HepG2 (cell line): ENCODE measurements at regions not wholly inside any gene's neighbourhood (a gene's known extent, or its start where the extent isn't known, plus 50 kb on each side); places are given as distances from the start of the nearest gene placed in this dataset.

Experiments used
- ATAC-seq: fragments of 200-7000 bp; cut with Tn5 transposase; 3 replicates; pipeline ENCODE4 v1.9.1; 2020; ENCODE audit warnings: mild to moderate bottlenecking, moderate library complexity
- BruUV-seq: library from RNA; stranded (reverse); fragments of 400-500 nt; replicated peaks from 2 replicates; lab custom pipeline; 2021; lab: Mats Ljungman, UMichigan
- CTCF ChIA-PET: fragments of 300-600 bp; formaldehyde crosslinking; extraction: SDS; loops from one replicate; lab custom pipeline; 2021; ENCODE audit warnings: low total read pairs, inconsistent platforms, low intra/inter-chr PET ratio; lab: Yijun Ruan, JAX
- POLR2A ChIA-PET: fragments of 350-600 bp; sonication (Branson Sonifier 250); formaldehyde crosslinking; loops from one replicate; lab custom pipeline; 2020; ENCODE audit warnings: antibody characterized with exemption, inconsistent platforms; lab: Yijun Ruan, JAX
- DNase-seq: peaks from one replicate; pipeline ENCODE4 v3.0.0-alpha.2; 2015; ENCODE audit warnings: low spot score
- FAIRE-seq: peaks from 3 replicates; lab custom pipeline; 2011; peaks lifted over from hg19 to GRCh38; lab: Jason Lieb, UNC
- H2AFZ ChIP-seq: one replicate; pipeline ENCODE4 v1.6.1; 2011; ENCODE audit warnings: low read length, inconsistent platforms
- H3K27ac ChIP-seq: fragments of 300-600 bp; 3 replicates; pipeline ENCODE4 v1.8.0; 2011; ENCODE audit warnings: mixed run types, mild to moderate bottlenecking, mixed read lengths, low read length, inconsistent platforms; ENCODE audit not compliant: insufficient read depth; ENCODE audit errors: extremely low read length
- H3K27me3 ChIP-seq, 2 experiments: fragments of 200-600 bp in 1 of 2; 2 replicates in 1 of 2; 3 replicates in 1 of 2; pipeline versions ENCODE4 v1.6.0 to v1.8.0; 2011; ENCODE audit warnings: low read length in 2 of 2, mild to moderate bottlenecking in 2 of 2, moderate library complexity in 2 of 2, inconsistent platforms in 1 of 2; ENCODE audit not compliant: insufficient read depth in 2 of 2, control insufficient read depth in 1 of 2
- H3K36me3 ChIP-seq, 2 experiments: fragments of 200-600 bp in 1 of 2; replicated peaks in 1 of 2; 2 replicates in 1 of 2; 3 replicates in 1 of 2; pipeline versions ENCODE4 v1.5.1 to v1.8.0; 2011; ENCODE audit warnings: low read length in 2 of 2, inconsistent platforms in 1 of 2; ENCODE audit not compliant: insufficient read depth in 2 of 2, control insufficient read depth in 1 of 2
- H3K4me1 ChIP-seq: 2 replicates; pipeline ENCODE4 v1.5.1; 2012; ENCODE audit warnings: low read length, inconsistent platforms; ENCODE audit not compliant: insufficient read depth
- H3K4me2 ChIP-seq: 2 replicates; pipeline ENCODE4 v1.6.0; 2011; ENCODE audit warnings: low read depth, low read length, inconsistent platforms
- H3K4me3 ChIP-seq, 3 experiments: fragments of 200-600 bp in 1 of 3; sonication (generic), shearing (Covaris generic) in 1 of 3; replicated peaks in 1 of 3; 2 replicates each; pipeline ENCODE4 v1.5.1; 2011 to 2016; ENCODE audit warnings: low read length in 3 of 3, inconsistent platforms in 2 of 3, low read depth in 2 of 3, mild to moderate bottlenecking in 2 of 3, control low read depth in 1 of 3, mixed read lengths in 1 of 3; ENCODE audit not compliant: insufficient read depth in 1 of 3
- H3K79me2 ChIP-seq: one replicate; pipeline ENCODE4 v1.6.1; 2011; ENCODE audit warnings: low read length, inconsistent platforms; ENCODE audit not compliant: insufficient read depth
- H3K9ac ChIP-seq: 2 replicates; pipeline ENCODE4 v1.6.0; 2011; ENCODE audit warnings: mild to moderate bottlenecking, low read depth, low read length, inconsistent platforms; ENCODE audit not compliant: insufficient read depth
- H3K9me3 ChIP-seq: 2 replicates; pipeline ENCODE4 v1.5.1; 2012; ENCODE audit warnings: mild to moderate bottlenecking, low read length
- H4K20me1 ChIP-seq: 2 replicates; pipeline ENCODE4 v1.6.0; 2011; ENCODE audit warnings: inconsistent platforms, mild to moderate bottlenecking, low read length, moderate library complexity; ENCODE audit not compliant: insufficient read depth
- ARHGAP35 ChIP-seq: sonication (generic); formaldehyde crosslinking; IDR thresholded peaks from 2 replicates; pipeline ENCODE4 v1.9.0; 2022; ENCODE audit warnings: mild to moderate bottlenecking, inconsistent platforms, moderate library complexity, missing genetic modification reagents, borderline replicate concordance
- DR1 ChIP-seq: sonication (generic); formaldehyde crosslinking; IDR thresholded peaks from 2 replicates; pipeline ENCODE4 v1.8.0; 2021; ENCODE audit warnings: mild to moderate bottlenecking, missing genetic modification reagents, inconsistent platforms
- NFKBIZ ChIP-seq: IDR thresholded peaks from 2 replicates; pipeline ENCODE4 v1.6.1; 2018; ENCODE audit warnings: missing genetic modification reagents, missing compliant biosample characterization
- SUZ12 ChIP-seq: fragments of 150-350 bp; IDR thresholded peaks from 2 replicates; pipeline ENCODE4 v1.6.1; 2014; ENCODE audit warnings: low read depth, low read length
- ZNF205 ChIP-seq: IDR thresholded peaks from 2 replicates; pipeline ENCODE4 v1.6.1; 2018; ENCODE audit warnings: missing biosample characterization, missing genetic modification reagents
- ZNF44 ChIP-seq: sonication (generic); formaldehyde crosslinking; IDR thresholded peaks from 2 replicates; pipeline ENCODE4 v1.5.1; 2020; ENCODE audit warnings: mild to moderate bottlenecking, missing genetic modification reagents
- WGBS: methylation state at CpG from one replicate; pipeline ENCODE4 v1.1.6; 2017; ENCODE audit warnings: low lambda C conversion rate; 5-methylcytosine and 5-hydroxymethylcytosine counted together
- in situ Hi-C: cut with HindIII; loops from 2 replicates; pipeline ENCODE4 v1.10.0; 2017; ENCODE audit warnings: low pct_unique_long_range_greater_than_20kb; ENCODE audit not compliant: extremely low pct_ligation_motif_present
- intact Hi-C: fragments of 100-400 bp; cut with micrococcal nuclease; formaldehyde crosslinking; loops from one replicate; pipeline ENCODE4 v1.10.0; 2022; ENCODE audit not compliant: unreplicated experiment
- TF ChIP-seq, protein P1 (sequence below): sonication (generic); formaldehyde crosslinking; IDR thresholded peaks from 2 replicates; pipeline ENCODE4 v1.8.1; 2023; ENCODE audit warnings: missing genetic modification reagents, mild to moderate bottlenecking, borderline replicate concordance
- TF ChIP-seq, protein P2 (sequence below): sonication (generic); formaldehyde crosslinking; IDR thresholded peaks from 2 replicates; pipeline ENCODE4 v1.4.0; 2020; ENCODE audit warnings: missing genetic modification reagents, mild to moderate bottlenecking, borderline replicate concordance
- TF ChIP-seq, protein P3 (sequence below): sonication (generic); formaldehyde crosslinking; IDR thresholded peaks from 2 replicates; pipeline ENCODE4 v1.4.0; 2020; ENCODE audit warnings: mild to moderate bottlenecking, missing genetic modification reagents
- TF ChIP-seq, protein P4 (sequence below): sonication (generic); formaldehyde crosslinking; IDR thresholded peaks from 2 replicates; pipeline ENCODE4 v1.5.1; 2020; ENCODE audit warnings: mild to moderate bottlenecking, moderate library complexity, missing genetic modification reagents
- TF ChIP-seq, protein P5 (sequence below): sonication (generic); formaldehyde crosslinking; IDR thresholded peaks from 2 replicates; pipeline ENCODE4 v1.8.0; 2022; ENCODE audit warnings: missing genetic modification reagents, mild to moderate bottlenecking, inconsistent platforms, borderline replicate concordance
- TF ChIP-seq, protein P6 (sequence below): sonication (generic); formaldehyde crosslinking; IDR thresholded peaks from 2 replicates; pipeline ENCODE4 v1.8.1; 2022; ENCODE audit warnings: low read depth, mild to moderate bottlenecking, missing genetic modification reagents
- TF ChIP-seq, protein P7 (sequence below): sonication (generic); formaldehyde crosslinking; IDR thresholded peaks from 2 replicates; pipeline ENCODE4 v1.5.0; 2020; ENCODE audit warnings: missing genetic modification reagents

DNA sequence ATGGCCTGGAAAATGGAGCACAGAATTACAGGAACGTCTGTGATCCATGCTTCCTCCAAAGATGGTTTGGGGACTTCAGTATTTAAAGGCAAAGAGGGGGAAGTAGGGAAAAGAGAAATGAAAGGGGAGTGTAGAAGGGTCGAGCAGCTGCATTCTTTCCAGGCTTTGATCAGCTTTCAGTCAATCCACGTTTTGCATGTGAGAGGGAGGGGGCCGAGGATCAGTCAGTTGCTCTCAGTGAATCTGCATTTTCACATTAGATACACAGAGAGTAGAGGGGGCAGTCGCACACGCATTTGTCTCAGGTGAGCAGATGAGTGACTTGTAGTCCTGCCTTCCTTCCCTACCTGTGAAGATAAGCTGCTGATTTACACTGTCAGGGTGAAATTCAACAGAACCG is 78.8 kb downstream of the FOXF2 start:
- ATAC-seq = no peak
- WGBS = 12% methylated on average over 7 of the region's 7 CpGs
- no peak for DNase-seq
- Histone ChIP-seq H3K27ac (no peak overlapping the region), H3K36me3 (no peaks in the 10 kb centered on the region), H3K4me1 (no peaks in the 10 kb centered on the region), H3K4me2 (no peak overlapping the region), H3K79me2 (no peaks in the 10 kb centered on the region), H2AFZ (no peak overlapping the region), H3K9ac (no peak overlapping the region), H4K20me1 (no peaks in the 10 kb centered on the region), H3K9me3 (no peaks in the 10 kb centered on the region), H3K4me3 (no peak overlapping the region), H3K27me3 (peaks cover 0 to 38% of the 10 kb centered on the region in 2 experiments; a peak in 4 of 5 replicates)
- BruUV-seq = no TSS peak
- in situ Hi-C loops (no loop called here), intact Hi-C loops (no loop called here)
- POLR2A ChIA-PET = no interaction called here
- CTCF ChIA-PET = no interaction called here
- no peak for FAIRE-seq
- TF ChIP-seq, protein P1, sequence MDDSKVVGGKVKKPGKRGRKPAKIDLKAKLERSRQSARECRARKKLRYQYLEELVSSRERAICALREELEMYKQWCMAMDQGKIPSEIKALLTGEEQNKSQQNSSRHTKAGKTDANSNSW = no peak
- TF ChIP-seq DR1 (CRISPR knock-in tag) = no peak
- TF ChIP-seq, protein P2, sequence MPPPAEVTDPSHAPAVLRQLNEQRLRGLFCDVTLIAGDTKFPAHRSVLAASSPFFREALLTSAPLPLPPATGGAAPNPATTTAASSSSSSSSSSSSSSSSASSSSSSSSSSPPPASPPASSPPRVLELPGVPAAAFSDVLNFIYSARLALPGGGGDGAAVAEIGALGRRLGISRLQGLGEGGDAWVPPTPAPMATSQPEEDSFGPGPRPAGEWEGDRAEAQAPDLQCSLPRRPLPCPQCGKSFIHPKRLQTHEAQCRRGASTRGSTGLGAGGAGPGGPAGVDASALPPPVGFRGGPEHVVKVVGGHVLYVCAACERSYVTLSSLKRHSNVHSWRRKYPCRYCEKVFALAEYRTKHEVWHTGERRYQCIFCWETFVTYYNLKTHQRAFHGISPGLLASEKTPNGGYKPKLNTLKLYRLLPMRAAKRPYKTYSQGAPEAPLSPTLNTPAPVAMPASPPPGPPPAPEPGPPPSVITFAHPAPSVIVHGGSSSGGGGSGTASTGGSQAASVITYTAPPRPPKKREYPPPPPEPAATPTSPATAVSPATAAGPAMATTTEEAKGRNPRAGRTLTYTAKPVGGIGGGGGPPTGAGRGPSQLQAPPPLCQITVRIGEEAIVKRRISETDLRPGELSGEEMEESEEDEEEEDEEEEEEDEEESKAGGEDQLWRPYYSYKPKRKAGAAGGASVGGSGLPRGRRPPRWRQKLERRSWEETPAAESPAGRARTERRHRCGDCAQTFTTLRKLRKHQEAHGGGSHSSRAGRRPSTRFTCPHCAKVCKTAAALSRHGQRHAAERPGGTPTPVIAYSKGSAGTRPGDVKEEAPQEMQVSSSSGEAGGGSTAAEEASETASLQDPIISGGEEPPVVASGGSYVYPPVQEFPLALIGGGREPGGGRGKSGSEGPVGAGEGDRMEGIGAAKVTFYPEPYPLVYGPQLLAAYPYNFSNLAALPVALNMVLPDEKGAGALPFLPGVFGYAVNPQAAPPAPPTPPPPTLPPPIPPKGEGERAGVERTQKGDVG (CRISPR knock-in tag) = no peak
- TF ChIP-seq ARHGAP35 (CRISPR knock-in tag) = no peak
- no peak for TF ChIP-seq NFKBIZ (CRISPR knock-in tag)
- TF ChIP-seq, protein P3, sequence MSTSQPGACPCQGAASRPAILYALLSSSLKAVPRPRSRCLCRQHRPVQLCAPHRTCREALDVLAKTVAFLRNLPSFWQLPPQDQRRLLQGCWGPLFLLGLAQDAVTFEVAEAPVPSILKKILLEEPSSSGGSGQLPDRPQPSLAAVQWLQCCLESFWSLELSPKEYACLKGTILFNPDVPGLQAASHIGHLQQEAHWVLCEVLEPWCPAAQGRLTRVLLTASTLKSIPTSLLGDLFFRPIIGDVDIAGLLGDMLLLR (CRISPR knock-in tag) = no peak
- TF ChIP-seq, protein P4, sequence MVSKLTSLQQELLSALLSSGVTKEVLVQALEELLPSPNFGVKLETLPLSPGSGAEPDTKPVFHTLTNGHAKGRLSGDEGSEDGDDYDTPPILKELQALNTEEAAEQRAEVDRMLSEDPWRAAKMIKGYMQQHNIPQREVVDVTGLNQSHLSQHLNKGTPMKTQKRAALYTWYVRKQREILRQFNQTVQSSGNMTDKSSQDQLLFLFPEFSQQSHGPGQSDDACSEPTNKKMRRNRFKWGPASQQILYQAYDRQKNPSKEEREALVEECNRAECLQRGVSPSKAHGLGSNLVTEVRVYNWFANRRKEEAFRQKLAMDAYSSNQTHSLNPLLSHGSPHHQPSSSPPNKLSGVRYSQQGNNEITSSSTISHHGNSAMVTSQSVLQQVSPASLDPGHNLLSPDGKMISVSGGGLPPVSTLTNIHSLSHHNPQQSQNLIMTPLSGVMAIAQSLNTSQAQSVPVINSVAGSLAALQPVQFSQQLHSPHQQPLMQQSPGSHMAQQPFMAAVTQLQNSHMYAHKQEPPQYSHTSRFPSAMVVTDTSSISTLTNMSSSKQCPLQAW (CRISPR knock-in tag) = no peak
- no peak for TF ChIP-seq ZNF44 (CRISPR knock-in tag)
- TF ChIP-seq, protein P5, sequence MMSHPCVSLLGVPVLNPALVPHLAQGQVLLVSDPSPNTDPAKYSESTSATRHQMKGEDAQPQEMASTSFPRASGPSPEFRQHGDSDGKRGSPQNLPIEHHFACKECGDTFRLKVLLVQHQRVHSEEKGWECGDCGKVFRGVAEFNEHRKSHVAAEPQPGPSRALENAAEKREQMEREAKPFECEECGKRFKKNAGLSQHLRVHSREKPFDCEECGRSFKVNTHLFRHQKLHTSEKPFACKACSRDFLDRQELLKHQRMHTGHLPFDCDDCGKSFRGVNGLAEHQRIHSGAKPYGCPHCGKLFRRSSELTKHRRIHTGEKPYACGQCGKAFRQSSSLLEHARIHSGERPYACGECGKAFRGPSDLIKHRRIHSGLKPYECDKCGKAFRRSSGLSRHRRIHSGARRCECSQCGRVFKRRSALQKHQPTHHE (CRISPR knock-in tag) = no peak
- TF ChIP-seq, protein P6, sequence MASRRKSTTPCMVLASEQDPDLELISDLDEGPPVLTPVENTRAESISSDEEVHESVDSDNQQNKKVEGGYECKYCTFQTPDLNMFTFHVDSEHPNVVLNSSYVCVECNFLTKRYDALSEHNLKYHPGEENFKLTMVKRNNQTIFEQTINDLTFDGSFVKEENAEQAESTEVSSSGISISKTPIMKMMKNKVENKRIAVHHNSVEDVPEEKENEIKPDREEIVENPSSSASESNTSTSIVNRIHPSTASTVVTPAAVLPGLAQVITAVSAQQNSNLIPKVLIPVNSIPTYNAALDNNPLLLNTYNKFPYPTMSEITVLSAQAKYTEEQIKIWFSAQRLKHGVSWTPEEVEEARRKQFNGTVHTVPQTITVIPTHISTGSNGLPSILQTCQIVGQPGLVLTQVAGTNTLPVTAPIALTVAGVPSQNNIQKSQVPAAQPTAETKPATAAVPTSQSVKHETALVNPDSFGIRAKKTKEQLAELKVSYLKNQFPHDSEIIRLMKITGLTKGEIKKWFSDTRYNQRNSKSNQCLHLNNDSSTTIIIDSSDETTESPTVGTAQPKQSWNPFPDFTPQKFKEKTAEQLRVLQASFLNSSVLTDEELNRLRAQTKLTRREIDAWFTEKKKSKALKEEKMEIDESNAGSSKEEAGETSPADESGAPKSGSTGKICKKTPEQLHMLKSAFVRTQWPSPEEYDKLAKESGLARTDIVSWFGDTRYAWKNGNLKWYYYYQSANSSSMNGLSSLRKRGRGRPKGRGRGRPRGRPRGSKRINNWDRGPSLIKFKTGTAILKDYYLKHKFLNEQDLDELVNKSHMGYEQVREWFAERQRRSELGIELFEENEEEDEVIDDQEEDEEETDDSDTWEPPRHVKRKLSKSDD (CRISPR knock-in tag) = no peak
- TF ChIP-seq ZNF205 (CRISPR knock-in tag) = no peak
- TF ChIP-seq, protein P7, sequence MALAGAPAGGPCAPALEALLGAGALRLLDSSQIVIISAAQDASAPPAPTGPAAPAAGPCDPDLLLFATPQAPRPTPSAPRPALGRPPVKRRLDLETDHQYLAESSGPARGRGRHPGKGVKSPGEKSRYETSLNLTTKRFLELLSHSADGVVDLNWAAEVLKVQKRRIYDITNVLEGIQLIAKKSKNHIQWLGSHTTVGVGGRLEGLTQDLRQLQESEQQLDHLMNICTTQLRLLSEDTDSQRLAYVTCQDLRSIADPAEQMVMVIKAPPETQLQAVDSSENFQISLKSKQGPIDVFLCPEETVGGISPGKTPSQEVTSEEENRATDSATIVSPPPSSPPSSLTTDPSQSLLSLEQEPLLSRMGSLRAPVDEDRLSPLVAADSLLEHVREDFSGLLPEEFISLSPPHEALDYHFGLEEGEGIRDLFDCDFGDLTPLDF = no peak
- no peak for TF ChIP-seq SUZ12
